HL-60 (cell line): ENCODE measurements at regions not wholly inside any gene's neighbourhood (a gene's known extent, or its start where the extent isn't known, plus 50 kb on each side); places are given as distances from the start of the nearest gene placed in this dataset.

ENCODE experiments used
- DNase-seq, 2 experiments: peaks; one replicate each; pipeline ENCODE4 v3.0.0-alpha.2; 2010 to 2020; ENCODE audit warnings: low read depth in 1 of 2, low spot score in 1 of 2
- H3K27ac ChIP-seq: fragments of 250-450 bp; sonication (Bioruptor Pico); replicated peaks from 2 replicates; pipeline ENCODE4 v1.5.1; 2020; ENCODE audit warnings: mild to moderate bottlenecking, moderate library complexity
- H3K27me3 ChIP-seq: fragments of 250-450 bp; sonication (Bioruptor Pico); 2 replicates; pipeline ENCODE4 v1.5.1; 2021; ENCODE audit warnings: mild to moderate bottlenecking, moderate library complexity; ENCODE audit not compliant: insufficient read depth, poor library complexity, severe bottlenecking
- H3K4me3 ChIP-seq: replicated peaks from 2 replicates; pipeline ENCODE4 v1.5.1; 2011; ENCODE audit warnings: mild to moderate bottlenecking, control low read depth, low read length; ENCODE audit not compliant: insufficient read depth
- CTCF ChIP-seq: IDR thresholded peaks from one replicate; pipeline ENCODE4 v1.5.1; 2011; ENCODE audit warnings: low read length, control low read depth, inconsistent platforms; ENCODE audit not compliant: insufficient read depth
- GABPA ChIP-seq: IDR thresholded peaks from 2 replicates; pipeline ENCODE4 v1.6.1; 2012; ENCODE audit warnings: low read depth
- POLR2AphosphoS5 ChIP-seq: IDR thresholded peaks from 2 replicates; pipeline ENCODE4 v1.6.1; 2012; ENCODE audit warnings: low read depth
- REST ChIP-seq: IDR thresholded peaks from 2 replicates; pipeline ENCODE4 v1.6.1; 2012; ENCODE audit warnings: low read depth; ENCODE audit not compliant: insufficient replicate concordance
- SPI1 ChIP-seq: IDR thresholded peaks from 2 replicates; pipeline ENCODE4 v1.6.1; 2012; ENCODE audit warnings: low read depth, mild to moderate bottlenecking, borderline replicate concordance

GRCh38 chr7:98474558-98474957 lies 73.7 kb upstream of the BAIAP2L1 start:
- no peak for TF ChIP-seq GABPA
- TF ChIP-seq CTCF, result no peak
- TF ChIP-seq POLR2AphosphoS5, result no peak
- TF ChIP-seq SPI1, result no peak
- TF ChIP-seq REST, result no peak
- no peak overlapping the region for H3K27ac ChIP-seq
- no peak overlapping the region for H3K4me3 ChIP-seq
- no peak for DNase-seq
- no peaks in the 10 kb centered on the region for H3K27me3 ChIP-seq

- H3K27me3 ChIP-seq, result no peaks in the 10 kb centered on the region
- no peak for DNase-seq
- no peak overlapping the region for H3K4me3 ChIP-seq
- TF ChIP-seq SPI1 (no peak), REST (no peak), POLR2AphosphoS5 (no peak), GABPA (no peak), CTCF (no peak)
- H3K27ac ChIP-seq, result no peak overlapping the region
Measured at GRCh38 chr7:98472521-98472954, 71.6 kb upstream of the BAIAP2L1 start.

- TF ChIP-seq POLR2AphosphoS5 (no peak), GABPA (no peak), CTCF (no peak), SPI1 (no peak), REST (no peak)
- Histone ChIP-seq H3K27me3 (no peaks in the 10 kb centered on the region), H3K4me3 (no peak overlapping the region), H3K27ac (no peak overlapping the region)
- no peak for DNase-seq
Measured at GRCh38 chr7:98470485-98471240, 69.8 kb upstream of the BAIAP2L1 start.
